Islet of Langerhans (tissue), 1 donor: ENCODE measurements at regions not wholly inside any gene's neighbourhood (a gene's known extent, or its start where the extent isn't known, plus 50 kb on each side); places are given as distances from the start of the nearest gene placed in this dataset.
"Not testable (repeated sequence)": the region's sequence is repeated elsewhere in the genome, so short reads cannot be mapped to it uniquely, and the experiment has no call there.

Experiments used
- FAIRE-seq: peaks from one replicate; lab custom pipeline; 2011; peaks lifted over from hg19 to GRCh38; lab: Jason Lieb, UNC

DNA sequence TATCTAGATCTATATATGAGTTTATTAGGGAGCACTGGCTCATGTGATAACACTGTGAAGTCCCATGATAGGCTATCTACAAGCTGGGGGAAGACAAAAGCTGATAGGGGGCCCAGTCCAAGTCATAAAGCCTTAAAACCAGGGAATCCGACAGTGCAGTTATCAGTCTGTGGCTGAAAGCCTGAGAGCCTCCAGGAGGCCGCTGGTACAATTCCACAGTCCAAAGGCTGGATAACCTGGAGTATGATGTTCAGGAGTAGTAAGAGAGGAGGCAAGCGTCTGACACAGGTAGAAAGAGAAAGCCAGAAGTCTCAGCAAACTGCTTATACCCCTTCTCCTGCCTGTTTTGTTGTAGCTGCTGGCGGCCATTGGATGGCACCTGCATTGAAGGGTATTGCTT, 177.6 kb upstream of the SPRY1 start:
- FAIRE-seq = no peak

DNA sequence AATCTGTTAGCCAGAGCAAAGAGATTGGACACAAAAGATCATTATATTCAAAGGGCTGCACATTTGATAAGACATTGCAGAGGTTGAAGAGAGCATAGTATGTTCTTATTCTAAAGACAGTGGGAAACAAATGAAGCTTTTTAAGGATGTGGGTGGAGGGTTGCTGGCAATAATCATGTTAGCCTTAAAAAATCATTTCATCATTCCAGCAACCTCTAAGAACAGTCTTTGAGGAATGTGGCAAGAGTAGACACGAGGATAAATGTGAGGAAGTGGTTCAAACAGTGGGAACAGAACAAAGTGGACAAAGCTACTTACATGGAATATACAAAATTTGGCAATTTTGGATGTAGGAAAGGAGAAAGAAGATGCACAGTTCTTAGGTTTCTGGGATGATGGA, 167.3 kb upstream of the SPRY1 start:
- no peak for FAIRE-seq

DNA sequence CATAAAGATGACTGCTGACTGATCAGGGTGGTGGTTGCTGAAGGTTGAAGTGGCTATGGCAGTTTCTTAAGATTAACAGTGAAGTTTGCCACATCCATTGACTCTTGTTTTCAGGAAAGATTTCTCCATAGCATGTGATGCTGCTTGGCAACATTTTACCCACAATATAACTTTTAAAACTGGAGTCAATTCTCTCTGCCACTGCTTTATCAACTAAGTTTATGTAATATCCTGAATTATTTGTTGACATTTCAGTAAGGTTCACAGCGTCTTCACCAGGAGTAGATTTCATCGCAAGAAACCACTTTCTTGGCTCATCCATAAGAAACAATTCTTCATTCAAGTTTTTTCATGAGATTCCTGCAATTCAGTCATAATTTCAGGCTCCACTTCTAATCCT, 166.5 kb upstream of the SPRY1 start:
- FAIRE-seq = no peak

DNA sequence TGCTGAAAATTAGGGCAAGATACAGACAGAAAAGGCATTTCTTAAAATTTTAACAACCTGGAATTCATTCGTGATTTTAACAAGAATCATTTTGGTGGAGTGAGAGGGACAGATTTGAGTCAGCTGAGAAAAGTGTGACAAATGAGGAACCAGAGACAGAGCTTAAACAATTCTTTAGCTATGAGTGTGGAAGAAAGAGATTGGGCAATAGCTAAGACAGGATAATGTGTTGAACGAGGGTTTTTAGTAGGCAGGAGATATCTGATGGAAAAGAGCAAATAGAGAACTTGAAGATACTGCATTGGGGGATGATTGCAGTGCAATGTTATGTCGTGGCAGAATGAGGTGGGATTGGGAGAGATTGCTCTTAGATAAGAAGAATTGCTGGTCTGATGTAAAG, 164.2 kb upstream of the SPRY1 start:
- FAIRE-seq = no peak

DNA sequence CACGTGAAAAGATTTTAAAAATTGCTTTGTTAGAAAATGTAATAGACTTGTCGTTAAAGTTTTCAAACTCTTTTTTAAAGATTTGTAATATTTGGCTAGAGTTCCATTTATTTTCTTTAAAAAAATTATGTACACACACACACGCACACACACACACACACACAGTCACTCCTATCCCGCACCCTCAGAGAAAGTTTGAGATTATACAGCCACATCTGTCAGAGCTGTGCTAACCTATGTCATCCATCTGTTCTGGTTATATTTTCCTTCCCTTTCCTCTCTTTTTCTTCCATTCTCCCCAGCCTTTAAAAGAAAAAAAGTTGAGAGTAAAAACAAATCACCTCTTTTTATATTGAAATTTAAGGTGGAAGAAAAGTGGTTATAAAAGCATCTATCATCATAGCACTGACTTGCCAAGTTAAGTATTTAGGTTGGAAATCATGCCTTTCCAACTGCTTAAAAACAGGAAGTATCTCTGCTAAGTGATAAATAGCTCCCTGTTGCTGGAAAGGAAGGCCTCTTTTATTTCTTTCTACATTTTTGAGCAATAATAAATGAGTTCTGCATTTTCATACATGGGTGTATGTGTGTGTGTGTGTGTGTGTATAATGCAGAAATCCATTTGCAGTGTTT, 163.3 kb upstream of the SPRY1 start:
- no peak for FAIRE-seq

DNA sequence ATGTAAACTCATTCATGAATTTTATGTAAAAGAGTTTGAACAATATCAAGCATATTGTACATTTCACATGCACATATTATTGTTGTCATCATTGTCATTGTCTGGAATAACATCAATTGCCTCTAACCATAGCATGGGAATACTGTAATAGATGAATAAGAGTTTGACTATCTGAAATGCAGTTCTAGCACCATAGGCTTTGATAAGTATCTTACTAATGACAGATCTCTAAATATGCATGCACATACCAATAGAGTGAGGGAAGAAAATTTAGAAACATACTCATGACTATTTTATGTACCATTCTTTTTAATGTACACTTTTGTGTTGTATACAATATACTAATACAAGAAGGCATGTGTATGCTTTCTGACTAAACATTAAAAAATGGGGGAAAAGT, 161.6 kb upstream of the SPRY1 start:
- no peak for FAIRE-seq

DNA sequence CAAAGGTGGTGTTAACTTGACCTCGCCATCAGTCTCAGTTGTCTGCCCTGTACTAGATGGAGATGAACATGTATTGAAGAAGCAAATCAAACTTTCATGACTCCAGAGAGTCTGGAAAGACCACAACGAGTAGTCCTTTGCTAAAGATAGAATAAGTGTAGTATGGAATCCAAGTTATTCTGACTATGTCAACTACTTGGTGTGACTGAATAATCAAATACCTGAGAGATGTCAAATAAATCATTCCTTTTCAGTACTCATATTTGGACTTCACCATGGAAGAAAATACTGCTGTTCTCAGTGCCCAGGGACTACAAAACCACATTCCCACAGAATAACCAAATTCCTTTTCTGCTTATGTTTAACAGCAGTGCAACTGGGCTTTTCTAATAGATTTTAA, 161.2 kb upstream of the SPRY1 start:
- no peak for FAIRE-seq

DNA sequence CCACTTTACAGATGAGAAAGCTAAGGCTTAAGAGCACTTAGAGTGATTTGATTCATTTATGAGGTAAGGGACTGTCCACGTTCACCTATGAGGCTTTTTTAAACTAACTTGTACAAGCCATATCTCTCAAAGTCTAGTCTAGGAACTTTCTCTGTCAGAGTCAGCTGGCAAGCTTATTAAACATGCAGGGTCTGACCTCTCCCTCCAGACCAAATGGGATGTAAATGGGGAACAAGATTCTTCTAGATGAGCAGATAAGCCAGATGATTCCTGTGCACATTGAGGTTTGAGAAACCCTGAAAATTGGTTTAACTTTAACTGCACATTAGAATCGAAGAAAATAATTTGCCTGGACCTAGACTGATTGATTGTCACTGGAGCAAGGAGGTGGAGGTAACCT, 160.0 kb upstream of the SPRY1 start:
- no peak for FAIRE-seq

DNA sequence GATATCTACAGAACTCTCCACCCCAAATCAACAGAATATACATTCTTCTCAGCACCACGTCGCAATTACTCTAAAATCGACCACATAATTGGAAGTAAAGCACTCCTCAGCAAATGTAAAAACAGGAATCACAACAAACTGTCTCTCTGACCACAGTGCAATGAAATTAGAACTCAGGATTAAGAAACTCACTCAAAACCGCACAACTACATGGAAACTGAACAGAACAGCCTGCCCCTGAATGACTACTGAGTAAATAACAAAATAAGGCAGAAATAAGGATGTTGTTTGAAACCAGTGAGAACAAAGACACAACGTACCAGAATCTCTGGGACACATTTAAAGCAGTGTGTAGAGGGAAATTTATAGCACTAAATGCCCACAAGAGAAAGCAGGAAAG, 156.3 kb upstream of the SPRY1 start:
- not testable (repeated sequence) for FAIRE-seq

DNA sequence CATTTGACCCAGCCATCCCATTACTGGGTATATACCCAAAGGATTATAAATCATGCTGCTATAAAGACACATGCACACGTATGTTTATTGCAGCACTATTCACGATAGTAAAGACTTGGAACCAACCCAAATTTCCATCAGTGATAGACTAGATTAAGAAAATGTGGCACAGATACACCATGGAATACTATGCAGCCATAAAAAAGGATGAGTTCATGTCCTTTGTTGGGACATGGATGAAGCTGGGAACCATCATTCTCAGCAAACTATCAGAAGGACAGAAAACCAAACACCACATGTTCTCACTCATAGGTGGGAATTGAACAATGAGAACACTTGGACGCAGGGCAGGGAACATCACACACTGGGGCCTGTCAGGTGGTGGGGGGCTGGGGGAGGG, 153.4 kb upstream of the SPRY1 start:
- not testable (repeated sequence) for FAIRE-seq

DNA sequence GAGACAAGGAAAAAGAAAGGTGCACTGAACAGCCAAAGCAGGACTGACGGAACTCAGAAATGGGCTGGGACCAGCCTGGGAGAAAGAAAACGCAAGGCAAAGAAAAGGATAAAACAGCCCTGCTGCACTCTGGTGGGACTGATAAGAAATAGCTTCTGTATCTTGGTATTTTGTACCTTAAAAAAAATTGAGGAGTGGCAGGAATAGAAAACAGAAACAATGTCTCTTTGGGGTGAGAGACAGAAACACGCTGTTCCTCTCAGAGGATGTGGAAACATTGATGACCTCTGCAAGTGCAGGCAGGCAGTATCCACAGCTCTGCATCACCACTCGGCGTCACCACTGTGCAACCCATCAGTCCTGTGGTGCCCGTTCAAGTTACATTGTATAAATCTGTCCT, 152.5 kb upstream of the SPRY1 start:
- no peak for FAIRE-seq

DNA sequence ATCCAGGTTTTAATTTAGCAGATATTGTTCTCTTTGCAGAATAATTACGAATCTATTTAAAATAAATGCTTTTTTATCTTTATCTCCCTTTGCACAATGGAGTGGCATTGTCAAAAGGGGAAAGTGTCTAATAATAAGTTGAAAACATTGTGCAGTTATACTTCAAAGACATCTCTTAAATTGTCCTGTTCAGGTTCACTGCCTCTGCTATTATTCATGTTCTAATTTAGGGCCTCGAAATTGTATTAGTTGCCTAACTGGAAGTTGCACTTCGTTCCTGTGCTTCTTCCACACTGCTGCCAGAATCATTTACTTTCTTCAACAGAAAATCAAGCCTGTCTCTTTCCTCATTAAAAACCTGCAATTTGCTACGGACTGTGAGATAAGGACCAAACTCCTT, 150.5 kb upstream of the SPRY1 start:
- FAIRE-seq = no peak

DNA sequence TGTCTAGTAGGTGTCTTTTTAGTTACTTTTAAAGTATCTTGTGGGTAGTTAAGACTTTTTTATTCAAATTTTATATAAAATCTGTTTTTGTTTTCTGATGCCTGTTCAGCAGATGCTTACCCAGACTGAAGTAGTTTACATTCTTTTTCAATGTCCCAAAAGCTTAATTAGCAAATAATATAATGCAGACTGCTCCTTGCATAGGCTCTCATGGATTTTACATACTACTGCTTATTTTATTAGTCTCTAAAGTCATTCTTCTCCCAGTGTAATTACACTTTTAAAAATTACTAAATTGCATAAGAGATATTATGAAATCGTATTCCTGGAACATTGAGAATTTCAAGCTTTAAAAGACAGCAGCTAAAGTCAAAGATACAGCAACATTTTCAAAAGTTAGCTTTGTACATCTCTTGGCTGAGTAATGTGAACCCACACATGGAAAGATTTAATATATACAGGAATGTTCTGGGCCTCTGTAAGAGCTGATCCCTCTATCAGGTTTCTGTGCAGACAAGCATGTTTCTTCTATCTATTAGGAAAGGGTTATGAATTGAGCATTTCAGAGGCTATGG, 148.4 kb upstream of the SPRY1 start:
- no peak for FAIRE-seq

DNA sequence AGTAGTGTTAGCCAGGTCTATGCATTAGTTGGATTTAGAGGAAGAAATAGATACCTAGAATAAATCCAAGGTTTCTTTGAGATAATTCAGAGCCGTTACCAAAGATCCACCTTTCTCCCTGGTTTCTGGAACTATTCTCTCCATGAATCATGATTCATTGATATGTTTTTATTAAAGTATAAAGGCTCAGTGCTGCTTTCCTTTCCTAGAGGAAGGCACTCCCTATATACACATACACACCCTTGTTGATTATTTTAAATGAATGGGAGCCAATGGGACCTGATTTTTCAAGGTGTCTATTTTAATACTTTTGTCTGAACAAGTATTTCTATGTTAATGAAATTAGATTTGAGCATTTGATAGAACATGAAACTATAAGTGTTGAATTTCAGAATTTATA, 146.8 kb upstream of the SPRY1 start:
- no peak for FAIRE-seq

DNA sequence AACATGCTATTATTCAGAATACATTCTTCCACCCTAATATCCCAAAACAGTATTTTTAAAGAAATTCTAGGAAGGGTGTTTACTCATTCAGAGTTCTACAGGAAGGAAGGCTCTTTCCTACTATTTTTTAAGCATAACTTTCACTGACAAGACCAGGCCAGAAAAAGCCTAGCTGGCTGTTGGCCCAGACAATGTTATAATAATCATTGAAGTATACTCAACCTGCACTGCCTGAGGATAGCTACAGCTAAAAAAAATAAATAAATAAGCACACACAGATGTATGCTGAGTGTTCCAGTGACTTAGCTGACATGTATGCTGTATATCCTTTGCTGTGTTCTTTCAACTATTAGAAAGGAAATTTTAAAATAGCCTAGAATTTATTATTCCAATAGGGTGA, 145.8 kb upstream of the SPRY1 start:
- peak; percentile 49 for FAIRE-seq

DNA sequence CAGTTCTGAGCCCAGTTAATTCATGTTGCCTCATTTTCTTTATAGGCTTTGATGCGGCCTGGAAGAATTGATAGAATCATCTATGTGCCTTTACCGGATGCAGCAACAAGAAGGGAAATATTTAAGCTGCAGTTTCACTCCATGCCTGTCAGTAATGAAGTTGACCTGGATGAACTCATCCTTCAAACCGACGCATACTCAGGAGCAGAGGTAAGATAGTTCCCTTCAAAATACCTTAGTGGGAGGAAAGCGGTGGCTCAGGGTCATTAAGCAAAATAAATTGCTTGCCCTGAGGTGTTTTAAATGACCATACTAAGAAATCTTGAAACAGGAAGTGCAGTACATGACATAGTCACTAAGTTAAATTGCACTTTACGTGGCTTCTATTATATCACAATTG, 140.6 kb upstream of the SPRY1 start:
- no peak for FAIRE-seq

DNA sequence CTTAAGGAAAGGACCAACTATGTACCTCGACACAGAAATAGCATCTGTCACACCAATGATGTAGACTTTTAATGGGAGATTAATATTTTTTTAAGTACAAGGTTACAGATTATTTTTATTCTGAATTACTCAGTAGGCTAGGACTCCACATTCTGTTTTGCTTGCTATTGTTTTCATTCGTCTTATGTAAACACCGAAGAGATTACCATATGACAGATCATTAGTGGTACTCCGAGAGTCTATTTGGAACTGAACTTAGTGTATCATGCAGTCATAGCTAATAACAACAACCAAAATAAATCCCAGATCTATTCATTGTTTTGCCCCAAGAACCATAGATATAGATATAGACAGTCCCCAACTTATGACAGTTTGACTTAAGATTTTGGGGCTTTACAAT, 139.7 kb upstream of the SPRY1 start:
- no peak for FAIRE-seq

DNA sequence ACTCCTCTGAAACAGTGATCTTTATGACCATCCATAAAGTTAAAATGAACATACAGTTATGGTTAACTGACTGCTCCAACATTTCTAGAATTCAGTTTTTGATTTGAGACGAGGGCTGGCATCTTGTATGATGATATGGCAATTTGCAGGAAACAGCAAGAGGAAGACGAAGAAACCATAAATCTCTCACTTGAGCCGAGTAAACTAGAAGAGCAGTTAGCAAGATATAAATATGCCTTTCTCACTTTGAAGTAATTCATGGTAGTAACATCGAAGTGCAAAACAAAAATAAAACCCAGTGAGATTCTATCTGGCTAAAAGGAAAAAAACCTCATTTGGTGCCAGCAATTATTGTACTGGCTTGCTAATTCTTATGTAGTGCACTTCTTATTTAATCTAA, 139.0 kb upstream of the SPRY1 start:
- no peak for FAIRE-seq

DNA sequence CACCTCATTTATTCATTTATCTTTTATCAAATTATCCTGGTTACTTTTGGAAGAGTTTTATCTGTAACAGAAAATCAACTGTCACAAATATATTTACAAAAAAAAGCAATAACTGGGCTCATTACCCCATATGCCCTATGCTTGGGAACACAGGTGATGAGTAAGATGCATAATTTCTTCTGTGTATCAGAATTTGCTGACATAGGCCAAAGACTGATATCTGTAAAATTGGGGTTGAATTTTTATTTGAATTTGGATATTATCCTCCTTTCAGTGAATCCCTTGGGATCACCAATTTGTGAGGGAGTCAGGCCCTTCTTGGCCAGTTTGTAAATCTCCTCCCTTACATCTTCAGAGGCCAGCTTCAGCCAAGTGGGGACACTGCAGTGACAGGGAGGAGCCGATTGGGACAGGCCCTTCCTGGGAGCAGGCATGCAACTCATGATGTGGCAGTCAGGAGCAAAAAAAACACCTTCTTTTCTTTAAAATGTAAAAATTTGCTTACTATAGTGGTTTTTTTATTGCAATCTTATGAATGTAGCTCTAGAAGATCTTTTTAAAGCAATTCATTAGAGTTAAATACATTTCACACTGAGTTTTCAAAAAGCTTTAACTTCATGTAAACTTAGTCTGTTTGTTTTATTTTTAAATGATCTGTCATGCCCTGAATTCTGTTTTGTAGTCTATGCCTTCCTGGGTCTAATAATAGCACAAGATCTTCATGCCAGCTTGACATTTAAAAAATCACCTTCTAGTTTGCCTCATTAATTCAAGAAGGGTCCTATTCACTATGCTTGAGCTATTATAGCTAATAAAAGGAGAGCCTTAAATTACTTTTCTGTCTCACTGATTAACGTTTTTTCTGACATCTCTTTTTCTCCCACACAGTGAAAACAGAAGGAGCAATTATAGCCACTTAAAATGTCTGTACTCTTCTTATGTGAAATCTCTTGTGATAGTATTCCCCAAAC, 136.6 kb upstream of the SPRY1 start:
- no peak for FAIRE-seq

DNA sequence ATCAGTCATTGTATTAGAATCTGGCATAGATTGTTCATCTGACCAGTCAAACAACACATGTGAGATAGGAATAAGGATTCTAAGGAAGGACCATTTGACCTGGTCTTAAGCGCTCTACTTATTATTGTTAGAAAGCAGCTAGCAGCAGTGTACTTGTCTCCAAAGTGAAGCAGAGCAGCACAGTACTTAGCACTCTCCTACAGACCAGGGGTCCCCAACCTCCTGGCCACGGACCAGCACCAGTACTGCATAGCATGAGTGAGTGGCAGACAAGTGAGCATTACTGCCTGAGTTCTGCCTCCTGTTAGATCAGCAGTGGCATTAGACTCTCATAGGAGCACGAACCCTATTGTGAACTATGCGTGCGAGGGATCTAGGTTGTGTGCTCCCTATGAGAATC, 135.9 kb upstream of the SPRY1 start:
- FAIRE-seq = no peak

DNA sequence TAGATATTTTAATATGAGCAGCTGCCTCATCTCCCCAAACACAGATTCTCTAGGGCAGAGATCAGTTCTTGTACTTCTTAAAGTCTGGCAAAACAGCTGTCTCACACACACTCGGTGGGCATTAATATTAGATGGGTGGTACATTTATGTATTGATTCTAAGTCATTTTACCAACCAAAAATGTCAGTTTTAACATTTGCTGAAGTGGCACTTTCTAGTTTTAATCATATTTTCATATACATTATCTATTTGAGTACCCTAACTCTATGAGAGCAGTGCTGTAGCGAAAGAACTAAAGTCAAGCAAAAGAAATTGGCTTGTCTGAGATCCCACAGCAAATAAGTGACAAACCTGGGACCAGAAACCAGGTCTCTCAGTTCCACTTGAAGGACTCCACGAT, 134.5 kb upstream of the SPRY1 start:
- FAIRE-seq = no peak

DNA sequence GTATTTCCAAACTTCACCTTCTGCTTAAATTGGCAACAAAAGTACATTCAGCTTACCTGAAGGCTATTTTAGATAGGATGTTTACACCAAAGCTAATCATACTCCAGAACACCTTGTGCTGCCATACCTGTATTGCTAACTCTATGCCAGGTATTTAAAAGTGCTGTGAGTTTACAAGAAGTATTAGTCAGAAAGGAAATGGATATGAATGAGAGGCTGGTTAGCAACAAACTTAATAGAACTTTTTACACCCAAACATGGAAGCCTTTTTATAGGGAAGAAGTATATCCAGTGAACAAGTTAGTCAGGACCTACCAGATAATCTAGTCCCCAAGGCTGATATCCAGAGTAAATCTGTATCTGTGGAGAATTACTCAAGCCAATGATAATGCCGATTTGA, 131.2 kb upstream of the SPRY1 start:
- FAIRE-seq = no peak

DNA sequence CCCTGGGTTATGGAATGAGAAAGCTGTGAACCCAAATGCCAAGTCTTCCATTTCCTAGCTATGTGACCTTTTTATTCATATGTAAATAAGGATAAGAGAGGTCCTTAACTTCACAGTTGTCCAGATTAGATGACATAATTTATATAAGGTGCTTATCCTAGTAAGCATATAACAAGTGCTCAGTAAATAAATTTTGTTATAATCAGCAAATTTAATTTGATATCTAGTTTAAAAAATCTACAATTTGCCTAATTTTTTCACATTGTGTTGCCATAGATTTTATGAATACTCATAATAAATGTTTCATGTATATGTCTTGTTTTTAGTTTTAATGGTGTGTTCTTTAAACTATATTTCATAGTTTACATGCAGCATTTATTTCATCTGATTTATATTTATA, 130.4 kb upstream of the SPRY1 start:
- FAIRE-seq = peak; percentile 38

DNA sequence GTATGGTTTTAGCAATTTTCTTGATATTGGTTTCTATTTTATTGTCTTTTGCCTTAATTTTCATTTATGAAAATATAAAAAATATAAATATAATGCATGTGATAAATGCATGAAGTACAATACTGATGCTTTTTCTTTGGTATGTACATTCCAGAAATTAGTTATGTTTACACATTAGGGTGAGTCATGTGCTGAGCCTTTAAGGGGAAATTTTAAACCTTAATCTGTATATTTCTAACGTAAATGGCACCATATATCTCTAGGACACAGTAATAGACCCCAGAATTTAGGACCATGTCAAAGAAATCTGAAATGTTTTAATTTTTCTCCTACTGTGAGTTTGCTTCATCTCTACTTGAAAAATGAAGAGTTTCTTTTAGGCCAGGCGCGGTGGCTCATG, 117.8 kb upstream of the SPRY1 start:
- FAIRE-seq = no peak
